Fibroblast of skin of left biceps (primary cell): ENCODE measurements at regions not wholly inside any gene's neighbourhood (a gene's known extent, or its start where the extent isn't known, plus 50 kb on each side); places are given as distances from the start of the nearest gene placed in this dataset.

Experiments used
- DNase-seq, 2 experiments: peaks; one replicate each; pipeline ENCODE4 v3.0.0-alpha.2; 2013; ENCODE audit warnings: low read depth in 2 of 2

GRCh38 chr4:157674699-157675098 lies 454.2 kb downstream of the GRIA2 start:
- DNase-seq = no peak

- no peak for DNase-seq
These were observed 447.3 kb downstream of the GRIA2 start for GRCh38 chr4:157667836-157668235.

GRCh38 chr4:157664726-157665125 lies 444.2 kb downstream of the GRIA2 start:
- DNase-seq = peak in 1 of 2 experiments; percentile 0

- no peak for DNase-seq
These were observed 434.7 kb downstream of the GRIA2 start for GRCh38 chr4:157655096-157655809.

- no peak for DNase-seq
These were observed 422.7 kb downstream of the GRIA2 start for GRCh38 chr4:157643257-157643656.

GRCh38 chr4:157634057-157634456 lies 413.5 kb downstream of the GRIA2 start:
- no peak for DNase-seq

- DNase-seq = no peak
These were observed 396.4 kb downstream of the GRIA2 start for GRCh38 chr4:157616741-157617472.

GRCh38 chr4:157607996-157608395 lies 387.5 kb downstream of the GRIA2 start:
- DNase-seq = no peak

GRCh38 chr4:157600583-157600982 lies 380.1 kb downstream of the GRIA2 start:
- no peak for DNase-seq

GRCh38 chr4:157591245-157591644 lies 370.7 kb downstream of the GRIA2 start:
- no peak for DNase-seq

- DNase-seq = no peak
These were observed 370.2 kb downstream of the GRIA2 start for GRCh38 chr4:157590679-157591078.

GRCh38 chr4:157587681-157588423 lies 367.3 kb downstream of the GRIA2 start:
- DNase-seq = no peak

- DNase-seq = no peak
These were observed 361.6 kb downstream of the GRIA2 start for GRCh38 chr4:157582141-157582540.

- no peak for DNase-seq
These were observed 356.2 kb downstream of the GRIA2 start for GRCh38 chr4:157576671-157577217.

- no peak for DNase-seq
These were observed 354.8 kb downstream of the GRIA2 start for GRCh38 chr4:157575339-157575738.

GRCh38 chr4:157574606-157575005 lies 354.1 kb downstream of the GRIA2 start:
- no peak for DNase-seq

GRCh38 chr4:157572951-157573350 lies 352.4 kb downstream of the GRIA2 start:
- DNase-seq = no peak

- no peak for DNase-seq
These were observed 351.8 kb downstream of the GRIA2 start for GRCh38 chr4:157572284-157572683.

- DNase-seq = no peak
These were observed 344.2 kb downstream of the GRIA2 start for GRCh38 chr4:157564771-157565170.

GRCh38 chr4:157564218-157564617 lies 343.7 kb downstream of the GRIA2 start:
- no peak for DNase-seq

GRCh38 chr4:157558016-157558415 lies 337.5 kb downstream of the GRIA2 start:
- no peak for DNase-seq

- no peak for DNase-seq
These were observed 329.5 kb downstream of the GRIA2 start for GRCh38 chr4:157550028-157550427.
